Fibroblast of the conjunctiva (primary cell): ENCODE measurements at regions not wholly inside any gene's neighbourhood (a gene's known extent, or its start where the extent isn't known, plus 50 kb on each side); places are given as distances from the start of the nearest gene placed in this dataset.

Experiments
- DNase-seq: peaks from one replicate; pipeline ENCODE4 v3.0.0-alpha.2; 2010; ENCODE audit warnings: low read depth

DNA sequence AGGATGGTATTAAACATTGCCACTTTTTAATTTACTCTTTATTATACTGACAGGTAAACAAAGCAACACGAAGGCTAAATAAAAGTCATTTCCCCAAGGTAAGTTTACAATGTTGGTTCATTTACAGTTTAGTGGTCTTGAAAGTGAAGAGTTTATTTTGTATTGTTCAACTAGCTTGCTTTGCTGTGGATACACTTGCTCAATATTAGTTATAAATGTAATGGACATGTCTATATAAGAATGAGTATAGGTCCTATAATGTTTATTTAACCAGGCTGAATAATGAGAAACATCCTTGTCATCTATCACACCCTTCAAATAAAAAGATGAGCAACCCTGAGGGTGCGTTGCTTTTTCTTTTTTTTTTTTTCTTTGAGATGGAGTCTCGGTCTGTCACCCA, 1129.4 kb downstream of the TSN start:
- DNase-seq = no peak

DNA sequence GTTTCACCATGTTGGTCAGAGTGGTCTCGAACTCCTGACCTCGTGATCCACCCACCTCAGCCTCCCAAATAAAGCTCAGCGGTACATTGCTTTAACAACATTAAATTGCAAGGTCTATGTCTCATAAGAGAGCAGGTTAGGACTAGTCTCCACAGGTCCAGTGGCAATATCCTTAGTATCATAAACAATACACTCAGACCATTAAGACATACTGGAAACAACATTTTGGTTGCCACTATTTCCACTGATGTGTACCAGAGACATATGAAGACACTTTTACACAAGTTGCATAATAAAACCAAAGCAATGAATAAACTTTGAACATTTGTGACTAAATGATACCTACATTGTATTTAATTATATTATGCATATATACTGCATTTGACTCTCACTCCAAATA, 1130.0 kb downstream of the TSN start:
- DNase-seq = no peak

DNA sequence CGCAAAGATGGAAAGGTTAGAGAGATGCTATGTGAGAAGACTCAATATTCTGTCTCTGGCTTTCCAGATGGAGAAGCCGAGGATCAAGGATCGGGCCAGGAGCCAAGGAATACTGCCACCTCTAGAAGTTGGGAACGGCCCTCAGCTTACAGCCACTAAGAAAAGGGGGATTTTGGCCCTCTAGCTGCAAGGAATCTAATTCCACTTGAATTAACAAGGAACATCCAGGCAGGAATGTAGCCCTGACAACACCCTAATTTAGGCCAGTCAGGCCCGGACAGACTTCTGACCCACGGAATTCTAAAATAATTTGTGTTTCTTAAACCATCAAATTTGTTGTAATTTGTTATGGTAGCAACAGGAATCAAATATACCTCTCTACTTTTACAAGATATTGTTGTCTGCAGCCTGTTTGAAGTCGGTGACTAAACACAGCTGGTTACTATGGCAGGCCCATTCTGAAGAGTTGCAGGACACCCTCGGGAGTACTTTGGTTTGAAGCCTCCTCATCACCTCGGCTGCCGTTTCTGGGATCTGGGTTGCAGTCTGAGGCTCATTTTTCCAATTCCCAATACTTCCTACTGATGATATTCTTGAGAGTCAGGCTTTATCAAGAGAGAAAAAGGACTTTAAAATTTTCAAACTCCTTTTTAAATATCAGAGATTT, 1131.2 kb downstream of the TSN start:
- DNase-seq = no peak

DNA sequence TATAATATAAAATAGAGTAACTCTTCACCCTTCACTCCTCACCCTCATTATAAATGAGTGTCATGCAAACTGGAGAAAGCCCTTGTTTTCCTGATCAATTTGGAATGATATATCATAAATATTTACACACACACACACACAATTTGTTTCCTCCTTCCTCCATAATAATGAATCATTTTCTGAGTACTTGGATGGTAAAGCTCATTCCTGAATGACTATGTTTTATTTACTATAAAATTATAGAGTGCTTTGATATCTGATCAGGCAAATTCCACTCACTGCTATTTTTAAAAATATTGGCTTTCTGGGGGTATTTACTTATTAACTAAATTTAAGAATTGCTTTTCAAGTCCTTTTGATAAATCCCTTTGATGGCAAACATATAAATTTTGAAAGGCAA, 1125.5 kb upstream of the CNTNAP5 start:
- no peak for DNase-seq

DNA sequence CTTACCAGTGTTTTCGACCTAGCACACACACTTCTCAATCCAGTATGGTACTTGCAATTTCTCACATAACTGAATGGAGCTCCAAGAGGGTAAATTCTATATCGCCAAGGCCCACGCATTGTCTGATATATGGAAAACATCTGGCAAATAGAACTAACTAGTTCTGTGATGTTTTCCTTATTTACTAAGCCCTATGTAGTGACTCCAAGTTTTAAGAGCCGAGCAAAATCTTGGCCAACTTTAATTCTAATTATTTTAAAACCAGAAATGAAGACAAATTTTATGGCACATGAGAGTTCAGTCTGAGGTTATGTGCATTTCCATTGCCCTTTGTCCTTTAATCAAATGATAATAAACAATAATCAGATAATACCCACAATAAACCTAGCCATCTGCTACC, 1119.7 kb upstream of the CNTNAP5 start:
- no peak for DNase-seq

DNA sequence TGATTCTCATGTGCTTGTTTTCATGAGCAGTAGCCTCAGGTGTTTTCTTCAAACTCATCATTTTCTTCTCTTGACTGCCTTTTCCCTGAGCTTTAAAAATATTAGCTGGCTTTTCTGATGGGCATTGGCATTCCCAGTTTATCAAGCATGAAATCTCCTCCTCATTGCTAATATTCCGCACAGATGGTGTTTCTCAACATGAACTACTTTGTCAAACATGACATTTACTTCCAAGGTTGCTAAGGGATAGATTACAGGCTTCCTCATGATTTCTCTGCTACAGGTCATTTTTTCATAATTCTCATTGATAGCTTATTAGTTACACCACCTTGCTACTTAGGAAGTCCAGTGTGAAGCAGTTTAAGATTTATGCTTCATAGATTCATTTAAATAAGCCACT, 1116.9 kb upstream of the CNTNAP5 start:
- no peak for DNase-seq

DNA sequence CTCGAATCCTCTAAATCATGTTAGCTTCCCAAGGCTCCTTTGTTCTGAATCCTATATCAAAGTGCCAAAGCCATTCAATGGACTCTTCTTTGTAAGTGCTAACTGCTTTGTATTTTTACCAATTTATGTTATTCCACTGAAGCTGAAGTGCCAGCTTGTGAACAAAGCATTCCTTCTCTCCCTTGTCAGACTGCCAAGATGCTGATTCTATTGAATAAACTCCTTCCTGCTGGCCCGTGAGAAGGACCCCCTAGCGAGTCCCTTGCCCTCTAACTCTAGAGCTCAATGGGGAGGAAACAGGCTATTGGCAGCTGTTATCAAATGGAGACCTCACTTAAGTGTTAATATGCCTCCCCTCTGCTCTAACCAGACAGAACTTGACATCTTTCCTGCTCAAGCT, 1097.9 kb upstream of the CNTNAP5 start:
- DNase-seq = no peak

DNA sequence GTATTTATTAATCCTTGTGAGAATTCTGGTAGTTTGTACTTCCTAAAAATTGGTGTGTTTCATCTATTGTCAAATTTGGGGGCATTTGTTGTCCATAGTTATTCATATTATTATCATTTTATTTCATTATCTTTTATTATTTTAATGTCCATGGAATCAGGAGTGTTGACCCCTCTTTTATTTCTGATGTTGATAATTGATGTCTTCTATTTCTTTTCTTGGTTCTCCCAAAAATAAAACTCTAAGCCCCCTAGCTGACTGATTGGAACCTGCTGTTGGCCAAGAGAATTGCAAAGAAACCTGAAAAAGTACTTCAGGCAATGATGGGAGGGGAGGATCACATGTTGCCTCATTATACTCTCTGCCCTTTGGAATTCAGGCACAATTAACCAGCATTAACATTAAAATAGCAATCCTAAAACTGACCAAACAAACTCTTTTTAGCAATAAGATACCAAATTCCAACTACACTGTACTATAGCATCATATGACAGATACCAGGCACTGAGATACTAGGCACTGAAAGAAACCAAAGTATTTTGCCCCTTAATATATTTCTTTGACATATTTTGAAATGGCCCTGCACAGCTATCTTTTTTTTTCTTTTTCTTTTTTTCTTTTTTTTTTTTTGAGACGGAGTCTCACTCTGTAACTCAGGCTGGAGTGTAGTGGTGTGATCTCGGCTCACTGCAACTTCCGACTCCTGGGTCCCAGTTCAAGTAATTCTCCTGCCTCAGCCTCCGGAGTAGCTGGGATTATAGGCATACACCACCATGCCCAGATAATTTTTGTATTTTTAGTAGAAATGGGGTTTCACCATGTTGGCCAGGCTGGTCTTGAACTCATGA, 1097.2 kb upstream of the CNTNAP5 start:
- no peak for DNase-seq

DNA sequence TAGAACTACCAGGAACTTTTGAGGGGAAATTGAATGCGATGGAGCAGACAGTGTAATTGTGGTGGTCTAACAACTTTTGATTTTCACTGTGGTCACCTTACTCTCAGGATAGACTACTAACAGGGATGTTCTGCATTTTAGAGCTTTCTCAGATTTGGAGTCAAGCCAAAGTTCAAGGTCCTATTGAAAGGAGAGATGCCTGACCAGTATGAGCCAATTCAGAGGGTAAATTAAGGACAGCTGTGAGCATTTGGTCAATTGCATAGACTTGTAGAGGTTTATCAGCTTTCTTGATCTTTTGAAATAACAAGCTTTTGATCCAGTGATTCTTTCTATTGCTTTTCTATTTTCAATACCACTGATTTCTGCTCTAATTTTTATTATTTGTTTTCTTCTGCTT, 1095.7 kb upstream of the CNTNAP5 start:
- no peak for DNase-seq

DNA sequence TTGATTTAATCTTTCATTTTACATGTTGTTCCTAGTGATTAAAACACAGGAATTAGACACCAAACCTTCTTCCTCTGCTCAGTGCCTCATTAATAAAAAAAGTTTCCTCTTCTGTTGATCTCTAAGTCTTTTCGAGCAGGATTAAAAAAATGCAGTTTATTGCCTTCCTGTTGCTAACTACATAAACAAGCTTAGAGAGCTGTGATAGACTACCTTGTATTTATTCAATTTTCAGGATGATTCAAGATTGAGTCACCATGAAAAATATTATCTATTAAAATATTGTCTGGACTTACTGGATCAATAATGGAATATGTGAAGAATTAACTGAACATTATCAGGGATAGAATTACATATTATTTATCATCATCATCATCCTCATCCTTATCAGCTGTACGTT, 1089.6 kb upstream of the CNTNAP5 start:
- DNase-seq = no peak

DNA sequence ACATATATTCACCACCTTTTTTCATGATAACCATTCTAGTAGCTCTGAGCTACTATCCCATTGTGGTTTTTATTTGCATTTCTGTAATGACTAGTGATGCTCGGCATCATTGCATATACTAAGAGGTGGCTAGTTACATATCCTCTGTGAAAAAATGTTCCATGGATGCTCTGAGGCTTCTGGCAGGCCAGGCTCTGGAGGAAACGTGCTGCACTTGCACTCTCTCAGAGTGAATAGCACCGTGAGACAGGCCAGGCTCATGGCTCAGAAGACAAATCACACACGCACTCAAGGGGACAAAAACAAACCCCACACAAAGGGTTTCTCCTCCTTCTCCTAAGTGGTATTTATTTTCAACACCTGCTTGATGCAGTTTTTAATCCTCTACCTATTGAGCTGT, 1085.3 kb upstream of the CNTNAP5 start:
- DNase-seq = no peak

DNA sequence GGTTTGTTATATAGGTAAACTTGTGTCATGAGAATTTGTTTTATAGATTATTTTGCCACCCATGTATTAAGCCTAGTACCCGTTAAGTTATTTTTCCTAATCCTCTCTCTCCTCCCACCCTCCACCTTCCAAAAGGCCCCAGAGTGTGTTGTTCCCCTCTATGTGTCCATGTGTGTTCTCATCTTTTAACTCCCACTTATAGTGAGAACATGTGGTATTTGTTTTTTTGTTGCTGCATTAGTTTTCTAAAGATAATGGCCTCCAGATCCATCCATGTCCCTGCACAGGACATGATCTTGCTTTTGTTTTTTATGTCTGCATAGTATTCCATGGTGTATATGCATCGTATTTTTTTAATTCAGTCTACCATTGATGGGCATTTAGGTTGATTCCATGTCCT, 1075.6 kb upstream of the CNTNAP5 start:
- no peak for DNase-seq

DNA sequence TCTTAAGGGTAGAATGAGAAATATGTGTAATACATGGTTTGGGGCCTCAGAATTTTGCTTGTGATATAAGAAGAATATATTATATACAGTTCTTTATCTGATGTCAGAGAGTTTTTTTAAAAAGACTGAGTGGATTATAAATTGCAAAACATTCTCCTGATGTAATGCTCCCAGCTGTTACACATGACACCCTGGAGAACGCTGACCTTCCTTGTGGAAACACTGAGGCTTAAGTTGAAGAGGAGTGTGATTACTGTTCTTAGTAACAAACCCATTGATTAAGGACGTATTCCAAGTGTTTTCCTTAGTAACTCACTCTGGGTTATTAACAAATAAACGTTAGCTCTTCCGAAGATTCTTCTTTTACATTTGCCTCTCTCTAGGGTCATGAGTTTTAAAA, 1069.3 kb upstream of the CNTNAP5 start:
- DNase-seq = peak; percentile 1

DNA sequence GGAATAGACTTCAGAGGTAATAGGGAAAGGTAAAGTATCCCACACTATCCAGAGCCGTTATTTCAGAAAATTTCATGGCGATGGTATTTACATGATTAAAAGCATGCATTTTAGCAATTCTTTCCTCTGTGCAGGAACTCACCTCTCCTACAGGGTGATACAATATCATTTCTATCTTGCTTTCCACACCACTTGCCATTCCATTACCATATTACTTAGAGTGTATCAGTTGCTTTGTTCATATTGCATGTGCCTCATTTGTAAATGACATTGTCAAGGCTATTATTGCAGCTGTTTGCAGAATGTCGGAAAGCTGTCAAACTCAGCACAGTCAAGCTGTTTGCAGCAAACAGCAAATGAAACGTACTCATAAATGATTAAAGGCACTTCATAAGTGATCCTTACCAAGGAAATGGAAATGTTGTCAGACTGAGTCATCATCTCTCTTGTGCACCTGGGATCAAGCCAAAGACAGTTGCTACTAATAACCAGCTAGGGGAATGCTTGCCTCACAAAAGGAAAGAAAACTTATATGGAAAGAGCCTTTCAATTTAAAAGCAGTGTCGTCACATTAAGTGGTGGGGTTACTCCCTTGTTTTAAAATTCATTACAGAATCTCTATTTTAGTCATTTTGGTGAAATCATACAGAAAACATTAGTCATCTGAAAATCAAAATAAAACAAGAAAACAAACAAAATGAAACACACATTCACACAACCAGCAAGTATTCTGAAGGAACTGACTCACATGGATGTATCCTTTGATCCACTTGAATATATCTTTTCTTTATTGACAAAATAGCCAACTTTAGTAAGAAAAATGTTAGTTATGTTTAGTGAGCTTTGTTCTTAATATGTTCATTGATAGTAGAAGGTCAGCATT, 1064.1 kb upstream of the CNTNAP5 start:
- DNase-seq = peak; percentile 81

DNA sequence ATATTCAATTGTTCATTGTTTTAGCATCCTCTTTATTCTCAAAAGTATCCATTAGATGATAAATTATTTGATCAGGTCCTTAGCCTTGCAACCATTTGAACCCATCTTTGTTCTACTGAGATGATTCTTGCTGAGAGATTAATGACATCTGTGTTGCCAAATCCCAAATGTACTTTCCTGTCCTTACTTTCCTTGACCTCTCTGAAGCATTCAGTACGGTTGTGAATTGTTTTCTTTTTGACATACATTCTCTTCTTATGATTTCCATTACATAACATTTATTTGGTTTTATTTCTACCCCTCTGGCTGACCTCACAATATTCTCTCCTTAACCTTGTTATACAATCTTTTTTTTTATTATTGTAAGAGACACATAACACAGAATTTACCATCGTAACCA, 1058.6 kb upstream of the CNTNAP5 start:
- DNase-seq = no peak

DNA sequence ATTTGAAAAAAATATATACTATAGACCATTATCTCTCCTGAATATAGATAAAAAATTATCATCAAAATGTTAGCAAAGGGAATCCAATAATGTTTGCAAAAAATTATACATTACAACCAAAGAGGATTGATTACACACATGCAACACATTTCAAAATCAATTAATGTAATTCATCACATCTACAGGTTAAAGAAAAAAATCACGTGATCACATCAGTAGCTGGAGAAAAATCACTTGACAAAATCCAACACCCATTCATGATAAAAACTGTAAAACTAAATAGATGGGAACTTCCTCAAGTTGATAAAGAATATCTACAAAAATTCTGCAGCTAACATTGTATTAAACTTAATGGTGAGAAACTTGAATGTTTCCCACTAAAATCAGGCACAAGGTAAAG, 1047.5 kb upstream of the CNTNAP5 start:
- DNase-seq = no peak

DNA sequence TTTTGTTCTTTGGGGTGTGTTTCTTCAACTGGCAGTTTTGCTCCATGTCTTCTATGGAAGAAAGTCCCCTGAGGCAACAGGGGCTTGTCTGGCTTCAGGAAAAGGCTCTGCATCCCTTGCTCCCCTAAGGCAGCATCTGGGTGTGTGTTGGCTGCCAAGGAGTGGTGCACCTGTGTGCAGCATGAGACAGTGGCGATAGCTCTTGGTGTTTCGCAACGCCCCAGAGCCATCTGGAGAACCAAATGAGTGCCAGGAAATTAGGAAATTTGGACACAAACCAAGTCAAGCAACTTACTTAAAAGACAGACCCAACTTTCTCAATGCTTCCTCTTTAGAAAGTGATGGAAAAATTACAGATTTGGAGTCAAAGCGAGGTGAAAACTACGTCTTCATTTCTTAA, 1044.4 kb upstream of the CNTNAP5 start:
- DNase-seq = peak; percentile 18

DNA sequence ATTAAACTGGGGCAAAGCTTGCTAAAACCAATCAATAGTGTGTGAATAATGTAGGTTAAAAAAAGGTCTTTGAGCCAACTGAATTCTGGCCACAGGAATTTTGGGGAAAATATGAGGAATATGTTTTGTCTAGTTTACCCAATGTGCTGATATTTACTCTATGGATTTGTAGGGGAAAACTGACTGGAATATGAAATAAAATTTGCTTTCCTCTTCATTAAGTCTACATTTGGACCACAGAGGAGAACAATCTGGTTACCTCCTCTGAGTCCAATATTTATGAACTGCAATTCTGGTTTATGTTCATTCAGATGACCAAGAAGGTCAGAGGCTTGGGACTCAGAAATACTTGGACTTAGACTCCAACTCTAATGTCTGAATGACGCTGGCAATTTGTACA, 1042.2 kb upstream of the CNTNAP5 start:
- DNase-seq = no peak

DNA sequence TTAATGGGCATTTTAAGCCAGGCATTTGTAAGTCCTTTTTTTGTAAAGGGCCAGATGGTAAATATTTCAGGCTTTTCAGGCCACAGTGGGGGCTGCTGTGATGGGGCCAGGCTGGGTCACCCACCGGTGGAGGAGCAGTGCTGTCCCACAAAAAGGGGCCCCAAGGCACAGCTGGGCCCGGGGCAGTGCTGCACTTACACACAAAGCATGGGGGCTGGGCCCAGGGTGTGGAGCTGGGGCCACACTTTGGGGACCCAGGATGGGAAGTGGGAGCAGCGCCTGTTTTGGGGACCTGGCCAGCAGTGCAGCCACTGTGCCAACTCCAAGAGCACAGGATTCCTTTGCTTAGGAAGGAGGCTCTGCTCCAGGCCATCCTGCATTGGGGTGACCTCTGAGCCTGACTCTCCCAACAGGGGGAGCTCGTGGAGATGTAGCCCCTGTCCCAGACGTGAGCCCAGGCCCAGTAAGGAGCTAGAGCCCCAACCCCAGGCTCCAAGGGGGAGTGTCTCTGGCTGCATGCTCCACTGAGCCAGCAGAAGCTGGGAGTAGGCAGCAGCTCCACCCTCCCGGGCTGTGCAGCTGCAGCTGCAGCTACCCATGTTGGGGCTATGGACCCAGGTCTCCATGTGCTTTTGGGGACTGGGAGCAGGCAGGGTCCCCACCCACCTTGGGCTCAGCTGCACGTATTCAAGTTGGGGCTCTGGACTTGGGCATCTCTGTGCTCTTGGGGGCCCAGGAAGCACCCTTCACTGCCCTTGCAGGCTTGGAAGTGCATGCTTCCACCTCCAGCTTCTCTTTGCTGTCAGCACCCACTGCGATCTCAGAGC, 1036.5 kb upstream of the CNTNAP5 start:
- DNase-seq = no peak

DNA sequence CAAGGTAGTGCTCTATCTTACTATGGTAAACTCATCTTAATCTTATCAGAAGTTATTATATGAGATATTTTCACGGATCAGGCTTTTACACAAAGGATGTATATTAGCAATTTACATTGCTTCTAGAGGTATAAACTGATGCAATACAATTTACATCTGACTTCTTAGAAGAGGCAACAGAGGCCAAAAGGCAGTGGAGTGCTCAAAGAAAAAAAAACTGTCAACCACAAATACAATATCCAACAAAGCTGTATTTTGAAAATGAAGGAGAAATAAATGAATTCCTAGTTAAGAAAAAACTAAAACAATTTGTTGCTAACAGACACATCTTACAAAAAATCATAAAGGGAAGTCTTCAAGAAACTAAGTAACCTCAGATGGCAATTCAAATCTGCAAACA, 1031.5 kb upstream of the CNTNAP5 start:
- DNase-seq = no peak

DNA sequence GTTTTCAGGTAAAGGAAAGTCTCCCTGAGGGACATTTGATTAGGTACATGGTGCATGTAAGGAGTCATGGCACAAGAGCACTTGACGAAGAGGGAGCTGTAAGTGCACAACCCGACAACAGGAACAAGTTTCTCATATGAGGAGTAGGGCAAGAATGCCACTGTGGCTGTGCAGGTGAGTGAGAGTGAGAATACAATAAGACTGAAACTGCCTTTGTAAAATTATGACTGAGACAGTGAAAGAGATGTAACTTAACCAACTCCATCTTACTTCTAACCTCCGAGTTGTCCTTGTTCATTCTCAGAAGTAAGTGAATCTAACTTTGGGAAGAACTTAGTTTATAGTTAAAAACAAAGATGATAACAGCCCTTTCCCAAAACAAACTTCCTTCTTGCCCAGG, 1025.8 kb upstream of the CNTNAP5 start:
- DNase-seq = no peak

DNA sequence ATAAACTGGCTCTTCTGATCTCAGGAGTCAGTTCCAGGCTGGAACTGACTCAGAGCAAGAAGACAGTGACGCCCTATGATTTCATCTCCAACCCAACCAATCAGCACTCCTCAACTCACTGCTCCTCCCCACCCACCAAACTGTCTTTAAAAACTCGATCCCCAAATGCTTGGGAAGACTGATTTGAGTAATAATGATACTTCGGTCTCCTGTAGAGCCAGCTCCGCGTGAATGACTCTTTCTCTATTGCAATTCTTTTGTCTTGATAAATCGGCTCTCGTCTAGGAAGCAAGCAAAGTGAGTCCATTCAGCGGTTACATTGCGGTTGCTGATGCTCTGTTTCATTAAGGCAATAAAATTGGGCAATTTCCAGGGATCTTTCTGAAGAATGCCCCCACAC, 1025.3 kb upstream of the CNTNAP5 start:
- DNase-seq = no peak
